ENCODE measurements at regions not wholly inside any gene's neighbourhood (a gene's known extent, or its start where the extent isn't known, plus 50 kb on each side); places are given as distances from the start of the nearest gene placed in this dataset.

DNA sequence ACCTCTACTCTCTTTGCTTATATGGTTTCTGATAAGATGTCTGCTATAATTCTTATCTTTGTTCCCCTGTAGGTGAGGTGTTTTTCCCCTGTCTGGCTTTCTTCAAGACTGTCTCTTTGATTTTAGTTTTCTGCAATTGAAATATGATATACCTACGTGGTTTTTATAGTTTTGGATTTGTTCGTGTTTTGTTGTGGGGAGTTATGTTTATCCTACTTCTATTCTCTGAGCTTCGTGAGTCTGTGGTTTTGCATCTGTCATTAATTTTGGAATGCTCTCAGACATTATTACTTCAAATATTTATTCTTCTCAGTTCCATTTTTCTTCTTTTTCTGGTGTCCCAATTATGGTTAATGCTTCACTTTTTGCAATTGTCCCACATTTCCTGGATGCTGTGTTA lies 521.3 kb downstream of the KCTD16 start:
- TF ChIP-seq POLR2A (IDR thresholded peaks at IDR 0.05; ENCODE audit: low read depth, low read length) (no peak), POLR2AphosphoS5 (IDR thresholded peaks at IDR 0.05; ENCODE audit: low read depth, low read length) (no peak), TAF1 (IDR thresholded peaks at IDR 0.05; ENCODE audit: borderline replicate concordance, low read depth, low read length) (no peak)
